SW480 (cell line): ENCODE measurements at regions not wholly inside any gene's neighbourhood (a gene's known extent, or its start where the extent isn't known, plus 50 kb on each side); places are given as distances from the start of the nearest gene placed in this dataset.

Experiments used
- DNase-seq: peaks from one replicate; pipeline ENCODE4 v3.0.0-alpha.2; 2016; ENCODE audit warnings: low spot score

DNA sequence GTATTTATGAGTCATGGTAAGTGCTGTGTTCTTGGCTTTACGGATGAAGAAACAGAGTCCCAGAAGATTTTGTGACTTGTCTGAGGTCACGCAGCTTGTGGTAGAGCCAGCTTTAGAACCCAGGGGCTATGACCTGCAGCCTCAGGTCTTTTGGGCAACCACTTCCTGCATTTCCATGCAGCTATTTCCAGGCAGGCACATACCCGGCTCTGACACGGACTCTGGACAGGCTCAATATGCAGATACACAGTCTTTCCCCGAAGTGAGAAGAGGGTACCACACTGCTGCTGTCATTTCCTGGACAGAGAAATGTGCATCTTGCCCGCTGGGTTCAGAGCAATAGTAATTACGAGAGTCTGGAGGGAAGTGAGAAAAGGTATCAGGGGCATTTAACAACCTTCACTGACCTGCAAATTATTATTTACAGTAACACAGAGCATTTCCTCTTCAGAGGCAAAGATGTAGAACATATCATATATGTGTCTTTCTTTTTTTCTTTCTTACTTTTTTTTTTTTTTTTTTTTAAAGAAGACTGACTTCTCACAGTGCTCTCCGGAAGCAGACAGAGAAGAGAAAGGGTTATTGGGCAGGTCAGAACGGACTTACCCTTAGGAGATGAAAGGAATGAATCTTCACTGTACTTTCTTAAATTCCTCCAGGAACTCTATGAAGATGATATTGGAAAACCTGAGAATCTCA, 185.1 kb downstream of the CLIC5 start:
- DNase-seq = no peak

DNA sequence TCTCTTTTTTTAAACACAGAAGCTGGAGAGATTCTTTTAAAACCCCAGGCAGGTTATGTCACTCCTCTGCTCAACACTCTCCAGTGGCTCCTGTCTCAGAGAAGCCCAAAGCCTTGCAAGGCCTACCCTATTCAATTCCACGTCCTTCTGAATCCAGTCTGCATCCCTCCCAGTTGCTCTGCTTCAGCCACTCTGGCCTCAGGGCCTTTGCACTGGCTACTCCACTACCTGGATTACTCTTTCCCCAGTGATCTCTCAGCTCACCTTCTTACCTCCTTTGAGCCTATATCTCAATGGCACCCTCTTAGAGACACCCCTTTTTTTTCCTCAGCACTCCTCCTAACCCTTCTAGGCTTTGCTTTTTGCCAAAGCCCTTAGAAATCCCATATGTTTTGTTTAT, 185.8 kb downstream of the CLIC5 start:
- no peak for DNase-seq

DNA sequence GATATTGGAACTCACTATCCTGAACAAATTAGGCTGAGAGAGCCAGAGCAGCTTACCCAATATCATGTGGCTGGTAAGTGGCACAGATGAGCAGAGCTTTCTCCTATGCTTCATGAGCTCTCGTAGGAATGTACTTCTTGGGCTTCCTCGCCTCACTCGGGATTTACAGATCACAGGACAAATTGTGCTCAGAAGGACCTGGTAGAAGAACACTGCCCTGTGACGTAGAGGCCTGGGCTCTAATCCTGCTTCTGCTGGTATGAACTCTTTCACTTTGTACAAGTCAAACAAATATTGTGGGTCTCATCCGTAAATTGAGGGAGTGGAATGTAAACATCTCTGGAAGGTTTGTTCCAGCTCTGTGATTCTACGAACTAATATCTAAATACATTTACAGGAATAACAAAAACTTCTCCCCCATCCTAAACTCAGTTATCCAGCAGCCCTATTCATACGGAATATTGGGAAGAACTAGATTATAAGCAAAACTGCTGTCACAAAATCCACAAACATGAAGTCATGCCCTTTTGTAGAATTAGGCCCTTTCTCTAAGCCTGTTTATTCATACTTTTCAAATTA, 187.6 kb downstream of the CLIC5 start:
- no peak for DNase-seq

DNA sequence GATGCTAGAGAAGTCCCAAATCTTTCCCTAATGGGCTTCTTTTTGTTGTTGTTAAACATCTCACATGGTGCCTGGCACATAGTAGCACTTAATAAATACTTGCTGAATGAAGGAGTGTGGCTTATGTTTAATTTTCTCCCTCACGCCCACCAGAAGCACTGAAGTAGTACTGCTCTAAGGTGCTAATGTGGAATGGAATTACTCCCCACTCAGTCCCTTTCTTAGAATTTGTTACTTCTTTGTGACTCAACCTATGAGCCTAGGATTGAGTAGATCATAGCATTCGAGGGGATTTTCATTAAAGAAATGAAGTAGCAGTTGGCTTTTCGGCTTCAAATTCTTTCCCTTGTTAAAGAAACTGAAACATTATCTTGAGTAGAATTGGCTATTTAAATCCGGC, 192.8 kb downstream of the CLIC5 start:
- DNase-seq = no peak

DNA sequence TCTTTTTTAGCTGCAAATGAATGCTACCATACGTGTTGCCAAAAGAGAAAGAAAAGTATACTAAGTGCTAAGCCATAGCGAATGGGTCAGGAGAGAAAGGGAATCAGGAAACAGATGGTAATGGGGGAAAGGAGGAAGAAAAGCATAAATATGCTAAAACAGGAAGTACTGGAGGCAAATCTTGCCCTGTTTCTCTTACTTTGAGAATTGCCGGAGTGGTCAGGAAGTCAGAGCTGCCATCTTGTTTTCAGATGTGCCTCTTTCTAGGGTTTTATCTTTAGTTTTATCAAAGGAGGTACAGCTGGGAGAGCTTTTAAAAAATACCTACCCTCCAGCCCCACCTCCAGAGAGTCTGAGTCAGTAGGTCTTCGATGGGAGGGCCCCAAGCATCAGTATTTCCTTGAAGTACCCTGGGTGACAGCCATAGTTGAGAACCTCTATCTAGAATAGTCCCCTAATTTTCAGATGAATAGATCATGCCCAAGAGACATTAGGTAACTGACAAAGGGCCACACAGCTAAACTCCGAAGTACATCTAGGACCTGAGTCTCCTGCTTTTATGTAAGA, 193.3 kb downstream of the CLIC5 start:
- no peak for DNase-seq

DNA sequence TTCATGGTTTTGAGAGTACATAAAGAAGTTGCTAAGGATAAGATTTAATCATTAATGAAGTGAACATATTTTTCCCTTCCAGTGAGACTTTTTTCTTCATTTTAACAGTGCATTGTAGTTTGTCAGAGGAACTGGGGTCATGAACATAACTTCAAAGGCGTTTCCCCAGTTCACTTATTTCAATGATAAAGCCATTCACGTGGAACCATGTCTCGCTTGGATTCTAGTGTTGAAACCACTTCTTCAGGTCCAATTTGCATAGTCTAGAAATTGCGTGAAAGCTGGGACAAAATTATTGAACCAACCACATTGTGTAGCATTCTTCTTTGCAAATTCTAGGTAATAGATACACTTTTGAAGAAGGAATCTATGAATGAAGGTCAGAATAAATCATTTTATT, 197.0 kb downstream of the CLIC5 start:
- no peak for DNase-seq

DNA sequence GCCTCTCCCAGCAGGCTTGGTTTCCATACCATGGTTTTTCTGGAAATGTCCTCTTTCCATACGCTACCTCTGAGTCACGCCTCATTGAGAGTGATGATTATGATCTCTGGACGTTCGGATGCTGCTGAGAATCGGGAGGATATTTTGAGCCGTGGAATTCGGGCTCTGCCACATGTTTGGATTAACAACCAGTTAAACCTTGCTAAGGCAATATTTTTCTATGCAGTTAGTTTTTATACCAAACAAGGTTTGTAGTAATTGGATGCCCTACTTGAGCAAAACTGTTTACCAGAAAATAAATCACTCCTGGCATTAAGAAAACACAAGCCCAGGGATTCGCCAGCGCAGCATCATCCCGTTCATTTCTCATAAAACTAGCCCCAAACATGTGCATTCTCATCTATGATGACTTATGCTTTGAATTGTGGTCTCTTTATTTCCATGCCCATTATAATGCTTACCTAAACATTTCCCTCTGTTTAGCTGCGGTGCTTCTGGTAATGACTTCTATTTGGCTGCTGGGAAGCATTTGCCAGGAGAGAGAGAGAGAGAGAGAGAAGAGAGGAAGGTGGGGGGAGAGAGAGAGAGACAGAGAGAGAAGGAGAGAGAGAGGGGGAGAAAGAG, 198.9 kb downstream of the CLIC5 start:
- no peak for DNase-seq

DNA sequence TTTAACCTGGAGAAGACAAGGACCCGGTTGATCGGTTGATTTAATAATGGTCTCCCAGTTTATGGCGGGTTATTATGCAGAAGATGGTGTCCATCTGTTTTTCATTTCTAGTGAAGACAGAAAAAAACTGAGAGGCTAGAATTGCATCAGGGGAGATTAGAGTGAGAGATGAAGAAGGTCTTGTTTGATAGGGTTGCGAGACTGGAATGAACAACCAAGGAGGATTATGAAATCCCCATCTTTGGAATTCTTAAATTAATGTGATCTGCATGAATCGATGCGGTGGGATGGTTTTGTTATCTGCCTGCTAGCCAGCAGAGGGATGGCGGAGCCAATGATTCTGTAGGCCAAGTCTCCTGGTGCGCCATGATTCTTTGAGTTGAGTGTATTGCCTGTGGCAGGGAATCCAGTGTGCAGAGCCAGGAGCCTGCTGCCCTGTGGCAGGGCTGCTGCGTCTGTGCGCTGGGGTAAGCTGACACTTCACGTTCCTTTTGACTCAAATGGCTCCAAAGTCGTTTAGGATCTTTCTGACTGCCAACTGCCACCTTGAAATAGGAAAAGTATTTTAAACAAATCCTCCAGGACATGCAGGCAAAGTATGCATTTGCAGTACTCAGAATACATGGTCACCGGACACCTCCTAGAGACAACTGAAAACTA, 200.1 kb downstream of the CLIC5 start:
- DNase-seq = no peak

DNA sequence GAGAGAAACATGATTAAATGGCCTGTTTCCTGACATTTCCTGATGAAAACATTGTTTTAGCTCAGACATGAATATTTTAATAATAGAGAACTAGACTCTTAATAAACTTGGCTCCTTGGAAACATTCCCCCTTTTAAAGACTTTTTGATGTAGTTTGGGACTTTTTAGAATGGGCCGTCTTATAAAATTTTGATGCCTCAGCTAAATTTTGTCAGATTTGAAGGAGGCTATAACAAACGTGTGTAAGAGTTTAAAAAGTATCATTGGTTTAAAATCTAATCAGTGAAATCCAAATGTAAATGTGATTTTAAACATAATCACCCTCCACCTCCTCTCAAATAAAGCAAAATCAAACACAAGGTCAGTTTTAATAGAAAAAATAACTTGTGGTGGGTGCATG, 200.9 kb downstream of the CLIC5 start:
- DNase-seq = no peak

DNA sequence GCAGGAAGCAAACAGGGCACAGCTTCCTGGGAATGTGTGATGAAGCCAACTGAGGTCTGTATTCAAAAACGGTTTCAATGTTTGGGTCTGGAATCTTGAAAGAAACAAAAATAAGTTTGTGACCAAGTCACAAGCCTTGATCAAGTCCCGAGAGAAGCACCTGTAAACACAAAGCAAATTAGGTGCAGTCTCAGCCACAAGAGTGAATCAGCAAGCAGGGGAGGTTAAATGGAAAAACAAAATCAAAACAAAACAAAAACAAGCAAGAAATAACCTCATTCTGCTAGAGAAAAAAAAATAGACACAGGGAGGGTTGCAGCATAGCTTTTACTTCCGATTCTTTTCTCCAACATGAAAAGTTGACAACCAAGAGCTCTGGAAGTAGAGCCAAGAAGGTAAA, 201.7 kb downstream of the CLIC5 start:
- no peak for DNase-seq

DNA sequence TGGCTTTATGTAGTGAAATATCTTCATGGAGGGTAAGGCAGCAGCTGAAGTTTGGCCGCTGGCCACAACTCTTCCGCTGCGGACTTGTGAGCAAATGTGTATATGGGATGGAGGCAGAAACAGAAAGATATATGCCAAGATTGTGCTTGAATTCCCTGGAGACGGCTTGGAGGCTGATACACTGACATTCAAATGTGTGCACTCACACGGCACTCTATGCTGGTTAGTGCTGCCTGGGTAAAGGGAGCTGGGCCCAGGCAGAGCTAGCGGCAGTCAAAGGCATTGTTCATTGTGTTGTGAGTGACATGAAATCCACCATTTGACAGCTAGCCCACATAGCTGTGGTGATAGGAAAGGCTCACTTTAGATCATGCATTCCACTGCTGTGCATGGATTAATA, 202.7 kb downstream of the CLIC5 start:
- no peak for DNase-seq

DNA sequence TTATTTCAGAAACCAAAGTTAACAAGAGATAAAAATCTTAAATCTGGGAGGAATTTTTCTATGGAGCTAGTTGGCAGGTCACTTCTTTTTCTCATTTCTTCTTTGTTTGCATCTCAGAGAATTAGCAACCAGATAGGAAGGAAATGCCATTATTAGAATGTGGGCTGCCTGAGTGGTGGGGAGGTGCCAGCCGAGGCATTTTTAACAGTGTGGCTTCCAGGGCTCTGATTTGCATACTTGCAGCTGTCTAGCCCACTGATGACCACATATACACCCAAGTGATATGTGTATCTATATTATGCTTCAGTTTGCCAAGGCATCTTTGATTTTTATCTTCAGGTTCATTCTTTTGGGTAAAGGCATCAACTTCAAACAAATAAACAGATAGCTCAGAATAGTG, 206.7 kb downstream of the CLIC5 start:
- DNase-seq = no peak

DNA sequence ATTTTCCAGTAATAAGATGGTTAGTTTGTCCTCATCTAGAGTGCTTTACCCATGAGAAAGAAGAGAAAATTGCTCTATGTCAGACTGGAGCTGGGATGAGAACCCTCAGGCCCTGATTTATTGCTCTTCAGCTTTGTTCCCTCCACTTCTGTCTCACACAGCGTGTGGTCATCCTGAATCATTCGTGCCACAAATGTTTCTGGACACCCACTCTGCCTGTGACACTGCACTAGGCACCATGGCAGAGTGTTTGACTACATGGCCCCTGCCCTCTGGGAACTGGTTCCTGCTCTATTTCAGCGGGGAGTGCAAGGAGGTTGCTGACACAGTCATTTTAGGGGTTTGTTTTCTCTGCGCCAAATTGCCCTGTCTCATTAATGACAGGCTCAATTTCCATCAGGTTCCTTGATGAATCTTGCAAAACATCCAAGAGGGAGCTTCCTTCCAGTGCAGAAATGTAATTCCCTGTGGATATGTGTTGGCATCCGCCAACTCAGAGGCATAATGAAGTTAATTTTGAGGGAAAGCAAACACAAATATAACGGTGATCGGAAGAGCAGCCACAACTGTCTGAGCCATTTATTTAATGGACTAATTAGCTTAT, 207.5 kb downstream of the CLIC5 start:
- DNase-seq = no peak

DNA sequence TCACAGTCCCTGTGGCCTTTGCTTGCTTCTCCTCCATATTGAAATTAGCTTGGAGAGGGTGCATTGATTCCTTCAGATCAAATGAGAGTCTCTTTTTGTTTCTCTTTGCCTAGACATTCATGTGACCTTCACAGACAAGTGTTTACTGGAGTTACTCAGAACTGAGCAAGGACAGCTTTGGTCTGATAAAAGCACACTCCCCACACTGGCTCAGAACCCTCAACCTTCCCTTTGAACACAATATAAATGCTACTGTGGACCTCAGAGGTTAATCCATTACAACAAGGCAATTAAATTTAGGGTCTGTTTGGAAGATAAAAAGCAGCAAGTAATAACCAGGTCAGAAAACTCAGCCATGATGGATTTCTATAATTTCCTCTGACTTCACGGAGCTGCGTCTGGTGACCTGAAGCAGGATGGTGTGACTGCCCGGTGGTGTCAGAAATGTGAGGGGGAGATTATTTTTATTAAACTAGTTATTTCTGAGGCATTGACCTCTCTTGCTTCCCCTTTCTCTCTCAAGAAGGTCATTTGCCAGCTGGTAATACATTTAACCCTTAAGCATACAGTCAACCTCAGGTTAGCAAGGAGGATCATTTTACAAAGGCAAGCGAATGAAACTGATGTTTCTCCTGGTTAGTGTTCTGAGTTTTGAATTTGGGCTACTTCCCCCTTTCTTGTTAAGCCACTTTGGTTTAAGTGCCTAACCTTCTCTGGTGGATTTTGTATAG, 208.2 kb downstream of the CLIC5 start:
- DNase-seq = no peak

DNA sequence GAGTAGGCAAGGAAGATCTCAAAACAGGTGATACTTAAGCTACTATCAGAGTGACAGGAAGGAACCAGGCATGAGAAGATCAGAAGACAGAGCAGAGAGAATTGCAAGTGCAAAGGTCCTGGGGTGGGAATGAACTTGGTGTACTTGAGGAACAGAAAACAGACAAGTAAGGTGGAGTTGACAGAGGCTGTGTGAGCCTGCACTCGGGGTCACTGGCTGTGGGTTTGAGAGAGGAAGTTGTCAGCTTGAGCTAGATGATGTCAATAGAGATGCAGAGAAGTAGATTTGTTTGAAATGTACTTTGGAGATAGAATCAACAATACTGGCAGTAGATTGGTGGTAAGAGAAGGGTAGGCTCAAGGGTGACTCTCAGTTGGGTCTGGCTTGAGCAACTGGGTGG, 209.5 kb downstream of the CLIC5 start:
- DNase-seq = no peak

DNA sequence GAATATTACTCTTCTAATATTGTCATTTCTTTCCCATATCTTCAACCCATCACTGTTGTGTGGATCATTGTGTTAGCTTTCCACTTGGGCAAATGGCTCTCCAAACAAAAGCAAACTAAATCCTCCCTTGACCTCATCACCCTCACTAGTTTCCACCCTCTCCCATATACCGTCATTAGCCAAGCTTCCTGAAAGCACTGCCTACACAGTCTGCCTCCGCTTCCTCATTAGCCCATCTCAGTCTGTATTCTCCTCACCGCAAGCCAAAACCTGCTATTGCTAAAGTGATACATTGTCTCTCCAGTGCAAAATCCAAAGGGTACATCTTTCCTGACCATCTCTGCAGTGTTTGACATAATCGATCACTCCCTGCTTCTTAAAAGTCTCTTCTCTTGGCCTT, 212.6 kb downstream of the CLIC5 start:
- DNase-seq = no peak

DNA sequence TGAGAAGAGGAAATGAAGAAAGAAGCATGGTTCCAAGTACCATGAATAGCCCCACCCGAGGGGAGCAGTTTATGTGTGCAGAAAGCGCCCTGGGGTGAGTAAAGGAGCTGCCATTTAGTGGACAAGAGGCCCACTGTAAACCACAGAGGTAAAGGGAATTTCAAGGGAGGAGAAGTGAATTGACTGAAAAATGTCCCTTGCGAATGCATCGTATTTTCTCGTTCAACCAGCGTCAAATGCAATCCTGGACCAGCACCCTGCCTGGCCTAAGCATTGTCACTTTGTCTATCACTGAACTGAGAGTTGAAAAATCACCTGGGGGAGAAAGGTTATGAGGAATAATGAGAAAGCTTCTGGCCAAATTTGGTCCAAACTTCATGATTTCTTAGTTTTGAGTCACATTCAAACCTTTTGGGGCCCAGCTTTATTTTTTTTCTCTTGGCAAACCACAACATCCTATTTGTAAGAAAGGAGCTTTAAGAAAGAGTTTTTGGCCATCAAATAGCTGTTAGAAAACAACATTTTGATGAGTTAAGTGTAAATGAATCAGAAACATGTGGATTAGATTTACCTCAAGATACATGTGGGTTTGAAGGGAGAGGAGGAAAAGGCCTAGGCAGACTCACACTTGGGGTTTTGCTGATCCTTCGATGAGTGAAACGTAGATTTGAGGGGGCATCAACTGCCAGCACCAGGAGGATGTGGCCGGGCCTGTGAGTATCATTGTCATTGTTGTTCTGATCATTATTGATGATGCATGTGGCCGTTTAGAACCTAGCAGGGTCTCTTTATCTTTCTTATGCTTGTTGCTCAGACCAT, 214.0 kb downstream of the CLIC5 start:
- no peak for DNase-seq

DNA sequence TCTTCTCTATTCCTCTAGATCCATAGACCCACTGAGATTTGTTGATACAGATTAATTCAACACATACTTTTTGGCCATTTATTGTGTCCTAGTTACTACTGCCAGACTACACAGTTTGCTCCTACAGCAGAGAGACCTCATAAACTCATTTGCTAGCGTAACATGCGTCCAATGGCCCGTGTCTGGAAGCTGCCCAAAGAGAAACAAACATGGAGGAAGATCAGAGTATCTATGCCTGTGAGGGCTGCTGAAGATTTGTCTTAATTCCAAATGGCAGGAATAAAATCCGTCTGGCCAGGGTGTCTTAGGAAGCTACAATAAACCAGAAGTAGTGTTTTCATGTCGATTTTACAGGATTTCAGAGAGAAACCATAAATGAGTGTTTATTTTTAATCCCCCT, 214.7 kb downstream of the CLIC5 start:
- no peak for DNase-seq

DNA sequence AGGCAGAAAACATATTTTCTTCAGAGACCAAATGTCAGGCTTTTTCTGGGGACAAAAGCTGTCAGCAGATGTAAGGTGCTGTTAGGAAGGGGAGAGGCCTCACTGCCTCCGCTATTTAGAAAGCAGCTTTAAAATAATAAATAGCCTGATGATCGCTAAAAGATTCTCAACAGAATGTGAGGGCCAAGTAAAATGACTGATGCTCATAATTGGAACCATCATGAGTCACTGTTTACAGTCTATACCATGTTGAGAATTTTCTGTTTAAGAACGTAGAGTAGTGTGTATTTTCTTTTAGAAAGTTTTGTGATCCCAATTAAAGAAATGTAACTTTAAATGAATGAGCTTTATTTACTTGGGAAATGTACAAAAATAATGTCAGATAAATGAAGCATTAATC, 220.0 kb downstream of the CLIC5 start:
- no peak for DNase-seq

DNA sequence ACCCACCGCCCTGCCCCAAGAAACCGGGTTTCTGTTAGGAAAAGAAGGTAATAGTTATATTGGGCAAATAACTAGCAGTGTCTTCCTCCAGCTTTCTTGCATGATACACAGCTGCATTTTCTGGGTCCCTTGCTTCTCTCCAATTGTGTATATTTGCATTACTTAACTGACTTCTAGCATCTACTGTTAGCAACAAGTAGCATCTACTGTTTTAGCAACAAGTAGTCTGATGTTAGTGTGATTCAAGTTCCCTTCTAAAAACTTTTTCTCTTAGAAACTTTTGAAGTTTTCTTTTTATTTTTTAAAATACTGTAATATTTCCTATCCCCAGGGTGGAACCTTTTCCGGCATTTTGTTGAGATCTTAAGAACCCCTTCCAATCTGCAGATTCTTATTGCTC, 221.2 kb downstream of the CLIC5 start:
- DNase-seq = no peak
